ENCODE measurements at regions not wholly inside any gene's neighbourhood (a gene's known extent, or its start where the extent isn't known, plus 50 kb on each side); places are given as distances from the start of the nearest gene placed in this dataset.

DNA sequence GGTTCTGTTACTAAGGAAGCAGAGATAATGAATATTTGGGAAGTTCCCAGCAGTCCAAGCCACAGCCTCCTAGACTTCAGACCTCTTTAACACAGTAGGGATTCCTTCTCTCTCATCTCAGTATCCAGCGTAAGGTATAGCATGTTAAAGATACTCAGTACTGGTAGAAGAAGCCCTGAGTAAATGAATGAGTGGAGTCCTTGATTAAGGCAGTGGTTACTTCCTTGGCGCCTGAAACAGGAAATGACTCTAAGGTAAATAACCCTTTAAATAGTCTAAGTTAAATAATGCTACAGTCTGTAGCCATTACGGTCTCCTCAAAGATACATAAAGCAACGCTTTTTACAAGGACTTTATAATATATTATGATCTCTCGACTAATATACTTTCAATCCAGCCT is 650.8 kb upstream of the MIR17HG start:
- H3K4me1 ChIP-seq (ENCODE audit: control insufficient read depth in 4 of 4, insufficient read depth in 4 of 4, low read length in 3 of 4) = no peaks in the 10 kb centered on the region
- 85% methylated on average over 5 of the region's 5 CpGs for WGBS
- no peaks in the 10 kb centered on the region for H3K27me3 ChIP-seq (ENCODE audit: control insufficient read depth in 4 of 4, insufficient read depth in 4 of 4, low read length in 3 of 4)
- TF ChIP-seq RXRA (IDR thresholded peaks at IDR 0.05) = no peak
- no peak overlapping the region for H3K9ac ChIP-seq (ENCODE audit: low read depth in 1 of 2, low read length in 2 of 2)
- no peaks in the 10 kb centered on the region for H3K36me3 ChIP-seq (ENCODE audit: control insufficient read depth in 4 of 4, insufficient read depth in 3 of 4, low read depth in 1 of 4, low read length in 3 of 4)
- peaks cover 0 to 6% (median 0%) of the 10 kb centered on the region in 4 donors for H3K9me3 ChIP-seq (ENCODE audit: control insufficient read depth in 4 of 4, low read length in 3 of 4)
- no peak overlapping the region for H3K27ac ChIP-seq (ENCODE audit: low read depth in 1 of 2, low read length in 2 of 2)
- DNase-seq (ENCODE audit: low spot score) = no peak
- no peak overlapping the region for H3K4me3 ChIP-seq (ENCODE audit: low read depth in 1 of 3, low read length in 3 of 3)

GRCh38 chr13:90700340-90700739 is 647.1 kb upstream of the MIR17HG start:
- 98% methylated on average over 1 of the region's 1 CpG for WGBS
- H3K27ac ChIP-seq (ENCODE audit: low read depth in 1 of 2, low read length in 2 of 2) = no peak overlapping the region
- TF ChIP-seq FOXA2 (IDR thresholded peaks at IDR 0.05) = no peak
- TF ChIP-seq RAD21 (IDR thresholded peaks at IDR 0.05) = no peak
- no peak for TF ChIP-seq HNF4A (conservative IDR thresholded peaks at IDR 0.05)
- no peak for TF ChIP-seq ZBTB33 (IDR thresholded peaks at IDR 0.05)
- TF ChIP-seq HNF4G (IDR thresholded peaks at IDR 0.05) = no peak
- no peak for TF ChIP-seq EGR1 (IDR thresholded peaks at IDR 0.05; ENCODE audit: low read depth in 2 of 2)
- TF ChIP-seq NR2F2 (IDR thresholded peaks at IDR 0.05) = no peak
- TF ChIP-seq, protein P1, sequence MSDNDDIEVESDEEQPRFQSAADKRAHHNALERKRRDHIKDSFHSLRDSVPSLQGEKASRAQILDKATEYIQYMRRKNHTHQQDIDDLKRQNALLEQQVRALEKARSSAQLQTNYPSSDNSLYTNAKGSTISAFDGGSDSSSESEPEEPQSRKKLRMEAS (IDR thresholded peaks at IDR 0.05) = no peak
- no peak for TF ChIP-seq FOXA1 (IDR thresholded peaks at IDR 0.05)
- no peak for TF ChIP-seq RXRA (IDR thresholded peaks at IDR 0.05)
- no peak for TF ChIP-seq YY1 (IDR thresholded peaks at IDR 0.05)
- TF ChIP-seq TAF1 (conservative IDR thresholded peaks at IDR 0.05) = no peak
- no peak for TF ChIP-seq GABPA (IDR thresholded peaks at IDR 0.05 in 1 of 2, conservative IDR thresholded peaks at IDR 0.05 in 1 of 2)
- no peak for TF ChIP-seq JUND (IDR thresholded peaks at IDR 0.05)
- TF ChIP-seq, protein P2, sequence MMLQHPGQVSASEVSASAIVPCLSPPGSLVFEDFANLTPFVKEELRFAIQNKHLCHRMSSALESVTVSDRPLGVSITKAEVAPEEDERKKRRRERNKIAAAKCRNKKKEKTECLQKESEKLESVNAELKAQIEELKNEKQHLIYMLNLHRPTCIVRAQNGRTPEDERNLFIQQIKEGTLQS (IDR thresholded peaks at IDR 0.05) = no peak
- no peak for TF ChIP-seq CTCF (IDR thresholded peaks at IDR 0.05; ENCODE audit: low read depth, low read length, missing input control)
- TF ChIP-seq, protein P3, sequence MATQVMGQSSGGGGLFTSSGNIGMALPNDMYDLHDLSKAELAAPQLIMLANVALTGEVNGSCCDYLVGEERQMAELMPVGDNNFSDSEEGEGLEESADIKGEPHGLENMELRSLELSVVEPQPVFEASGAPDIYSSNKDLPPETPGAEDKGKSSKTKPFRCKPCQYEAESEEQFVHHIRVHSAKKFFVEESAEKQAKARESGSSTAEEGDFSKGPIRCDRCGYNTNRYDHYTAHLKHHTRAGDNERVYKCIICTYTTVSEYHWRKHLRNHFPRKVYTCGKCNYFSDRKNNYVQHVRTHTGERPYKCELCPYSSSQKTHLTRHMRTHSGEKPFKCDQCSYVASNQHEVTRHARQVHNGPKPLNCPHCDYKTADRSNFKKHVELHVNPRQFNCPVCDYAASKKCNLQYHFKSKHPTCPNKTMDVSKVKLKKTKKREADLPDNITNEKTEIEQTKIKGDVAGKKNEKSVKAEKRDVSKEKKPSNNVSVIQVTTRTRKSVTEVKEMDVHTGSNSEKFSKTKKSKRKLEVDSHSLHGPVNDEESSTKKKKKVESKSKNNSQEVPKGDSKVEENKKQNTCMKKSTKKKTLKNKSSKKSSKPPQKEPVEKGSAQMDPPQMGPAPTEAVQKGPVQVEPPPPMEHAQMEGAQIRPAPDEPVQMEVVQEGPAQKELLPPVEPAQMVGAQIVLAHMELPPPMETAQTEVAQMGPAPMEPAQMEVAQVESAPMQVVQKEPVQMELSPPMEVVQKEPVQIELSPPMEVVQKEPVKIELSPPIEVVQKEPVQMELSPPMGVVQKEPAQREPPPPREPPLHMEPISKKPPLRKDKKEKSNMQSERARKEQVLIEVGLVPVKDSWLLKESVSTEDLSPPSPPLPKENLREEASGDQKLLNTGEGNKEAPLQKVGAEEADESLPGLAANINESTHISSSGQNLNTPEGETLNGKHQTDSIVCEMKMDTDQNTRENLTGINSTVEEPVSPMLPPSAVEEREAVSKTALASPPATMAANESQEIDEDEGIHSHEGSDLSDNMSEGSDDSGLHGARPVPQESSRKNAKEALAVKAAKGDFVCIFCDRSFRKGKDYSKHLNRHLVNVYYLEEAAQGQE (IDR thresholded peaks at IDR 0.05) = no peak
- TF ChIP-seq SP1 (IDR thresholded peaks at IDR 0.05) = no peak
- H3K4me3 ChIP-seq (ENCODE audit: low read depth in 1 of 3, low read length in 3 of 3) = no peak overlapping the region
- no peak for DNase-seq (ENCODE audit: low spot score)
- H3K36me3 ChIP-seq (ENCODE audit: control insufficient read depth in 4 of 4, insufficient read depth in 3 of 4, low read depth in 1 of 4, low read length in 3 of 4) = no peaks in the 10 kb centered on the region
- H3K9me3 ChIP-seq (ENCODE audit: control insufficient read depth in 4 of 4, low read length in 3 of 4) = peaks cover 0 to 6% (median 0%) of the 10 kb centered on the region in 4 donors
- H3K9ac ChIP-seq (ENCODE audit: low read depth in 1 of 2, low read length in 2 of 2) = no peak overlapping the region
- H3K27me3 ChIP-seq (ENCODE audit: control insufficient read depth in 4 of 4, insufficient read depth in 4 of 4, low read length in 3 of 4) = no peaks in the 10 kb centered on the region
- no peaks in the 10 kb centered on the region for H3K4me1 ChIP-seq (ENCODE audit: control insufficient read depth in 4 of 4, insufficient read depth in 4 of 4, low read length in 3 of 4)

Measured in liver (tissue), 8 donors.